ENCODE measurements at regions not wholly inside any gene's neighbourhood (a gene's known extent, or its start where the extent isn't known, plus 50 kb on each side); places are given as distances from the start of the nearest gene placed in this dataset.

DNA sequence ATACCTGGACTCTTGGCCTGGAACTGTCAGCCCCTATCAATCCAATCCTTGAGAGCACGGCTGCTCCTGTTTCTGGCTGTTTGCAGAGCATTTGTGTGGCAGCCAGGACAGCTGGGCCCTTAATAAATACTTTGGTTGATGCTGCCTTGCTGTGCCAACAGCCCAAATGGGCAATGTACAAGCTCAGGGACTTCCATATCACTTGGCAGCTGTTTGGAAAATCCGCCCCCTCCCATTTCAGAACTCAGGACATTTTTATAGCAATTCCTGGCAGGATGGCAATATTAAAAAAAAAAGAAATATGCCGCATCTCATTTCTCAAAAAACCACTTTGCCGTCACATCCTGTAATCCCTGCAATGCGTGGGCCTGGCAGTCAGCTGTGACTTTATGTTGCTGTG is 218.9 kb downstream of the HS3ST1 start:
- TF ChIP-seq, protein P1, sequence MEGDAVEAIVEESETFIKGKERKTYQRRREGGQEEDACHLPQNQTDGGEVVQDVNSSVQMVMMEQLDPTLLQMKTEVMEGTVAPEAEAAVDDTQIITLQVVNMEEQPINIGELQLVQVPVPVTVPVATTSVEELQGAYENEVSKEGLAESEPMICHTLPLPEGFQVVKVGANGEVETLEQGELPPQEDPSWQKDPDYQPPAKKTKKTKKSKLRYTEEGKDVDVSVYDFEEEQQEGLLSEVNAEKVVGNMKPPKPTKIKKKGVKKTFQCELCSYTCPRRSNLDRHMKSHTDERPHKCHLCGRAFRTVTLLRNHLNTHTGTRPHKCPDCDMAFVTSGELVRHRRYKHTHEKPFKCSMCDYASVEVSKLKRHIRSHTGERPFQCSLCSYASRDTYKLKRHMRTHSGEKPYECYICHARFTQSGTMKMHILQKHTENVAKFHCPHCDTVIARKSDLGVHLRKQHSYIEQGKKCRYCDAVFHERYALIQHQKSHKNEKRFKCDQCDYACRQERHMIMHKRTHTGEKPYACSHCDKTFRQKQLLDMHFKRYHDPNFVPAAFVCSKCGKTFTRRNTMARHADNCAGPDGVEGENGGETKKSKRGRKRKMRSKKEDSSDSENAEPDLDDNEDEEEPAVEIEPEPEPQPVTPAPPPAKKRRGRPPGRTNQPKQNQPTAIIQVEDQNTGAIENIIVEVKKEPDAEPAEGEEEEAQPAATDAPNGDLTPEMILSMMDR (conservative IDR thresholded peaks at IDR 0.05), result no peak
- no peak overlapping the region for H3K27ac ChIP-seq

DNA sequence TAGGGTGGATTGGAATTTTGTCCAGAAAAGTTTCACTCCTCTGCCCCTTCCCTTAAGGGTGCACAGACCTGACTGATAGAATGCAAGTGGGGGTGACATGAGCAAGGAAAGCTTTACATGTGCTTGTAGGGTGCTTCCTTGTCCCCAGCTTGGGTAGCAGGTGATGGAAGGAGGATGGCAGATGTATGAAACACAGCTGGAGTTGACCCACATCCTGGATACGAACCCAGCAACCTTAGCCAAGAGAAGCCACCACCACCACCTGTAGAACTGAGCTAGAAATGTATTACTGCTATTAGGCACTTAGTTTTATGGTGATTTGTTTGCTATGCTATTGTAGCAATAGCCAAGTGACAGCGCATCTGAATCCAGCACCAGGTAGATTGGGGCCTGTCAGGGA is 227.4 kb downstream of the HS3ST1 start:
- TF ChIP-seq, protein P1 (conservative IDR thresholded peaks at IDR 0.05), result no peak
- no peak overlapping the region for H3K27ac ChIP-seq

DNA sequence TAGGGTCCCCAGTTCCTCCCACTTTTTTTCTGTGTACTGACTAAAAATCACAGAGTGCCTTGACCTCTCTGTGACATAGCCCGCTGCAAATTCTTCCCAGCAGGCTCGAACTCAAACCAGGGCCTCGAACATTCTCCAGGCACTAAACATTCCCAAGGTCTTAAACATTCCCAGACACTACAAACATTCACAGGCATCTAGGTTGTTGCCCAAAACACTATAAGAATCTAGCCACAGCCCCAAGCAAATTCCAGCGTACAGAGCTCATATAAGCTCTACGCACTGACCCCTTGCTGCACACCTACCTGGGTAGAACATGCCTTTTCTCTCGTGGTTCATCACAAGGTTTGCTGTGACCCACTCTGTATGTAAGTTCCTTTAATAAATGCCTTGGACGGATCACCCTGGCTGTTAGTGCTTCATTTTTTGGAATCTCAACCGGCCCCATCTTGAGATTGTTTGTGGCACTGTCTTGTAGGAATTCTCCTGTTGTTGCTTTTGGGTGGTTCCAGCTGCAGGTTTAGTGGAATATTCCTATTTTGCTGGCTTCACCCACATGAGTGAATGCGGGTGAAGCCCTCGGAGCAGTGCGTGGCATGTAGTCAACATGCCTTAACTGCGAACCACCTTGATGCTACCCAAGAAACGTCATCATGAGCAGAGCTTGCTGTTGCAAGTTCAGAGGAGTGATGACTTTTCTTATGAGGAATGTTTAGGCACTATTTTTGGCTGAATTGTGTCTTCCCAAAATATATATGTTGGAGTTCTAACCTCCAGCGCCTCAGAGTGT is 230.0 kb downstream of the HS3ST1 start:
- TF ChIP-seq, protein P1 (conservative IDR thresholded peaks at IDR 0.05), result no peak
- H3K27ac ChIP-seq, result no peak overlapping the region

DNA sequence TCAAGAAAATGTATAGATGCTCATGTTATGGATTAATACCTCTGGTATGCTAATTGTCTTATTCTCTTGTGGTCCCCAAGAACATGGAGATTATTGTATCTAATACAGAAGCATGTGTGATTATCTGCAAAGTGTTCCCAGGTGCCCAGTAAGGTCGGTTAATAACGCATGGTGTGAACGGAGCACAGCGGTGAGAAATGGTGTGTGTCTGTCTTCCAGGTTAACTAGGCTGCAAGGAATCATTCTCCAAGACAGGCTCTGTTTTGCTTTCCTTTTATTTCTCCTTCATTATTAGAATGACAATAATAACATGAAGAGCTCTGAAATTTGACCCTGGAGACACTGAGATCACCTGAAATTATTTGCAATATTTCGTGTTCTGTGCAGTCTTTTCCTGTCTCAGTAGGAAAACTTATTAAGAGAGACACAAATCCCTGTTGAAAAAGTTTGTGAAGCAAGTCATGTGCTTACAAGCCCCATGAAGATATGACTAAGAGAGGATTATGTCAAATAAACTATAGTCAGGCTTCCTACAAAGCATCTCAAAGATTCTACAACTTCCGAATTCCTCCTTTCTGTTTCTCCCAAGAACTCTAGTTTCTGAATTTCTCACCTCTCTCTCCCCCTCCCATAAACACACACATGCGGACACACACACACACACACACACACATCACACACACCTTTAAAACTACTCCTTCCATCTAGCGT is 230.9 kb downstream of the HS3ST1 start:
- no peak overlapping the region for H3K27ac ChIP-seq

DNA sequence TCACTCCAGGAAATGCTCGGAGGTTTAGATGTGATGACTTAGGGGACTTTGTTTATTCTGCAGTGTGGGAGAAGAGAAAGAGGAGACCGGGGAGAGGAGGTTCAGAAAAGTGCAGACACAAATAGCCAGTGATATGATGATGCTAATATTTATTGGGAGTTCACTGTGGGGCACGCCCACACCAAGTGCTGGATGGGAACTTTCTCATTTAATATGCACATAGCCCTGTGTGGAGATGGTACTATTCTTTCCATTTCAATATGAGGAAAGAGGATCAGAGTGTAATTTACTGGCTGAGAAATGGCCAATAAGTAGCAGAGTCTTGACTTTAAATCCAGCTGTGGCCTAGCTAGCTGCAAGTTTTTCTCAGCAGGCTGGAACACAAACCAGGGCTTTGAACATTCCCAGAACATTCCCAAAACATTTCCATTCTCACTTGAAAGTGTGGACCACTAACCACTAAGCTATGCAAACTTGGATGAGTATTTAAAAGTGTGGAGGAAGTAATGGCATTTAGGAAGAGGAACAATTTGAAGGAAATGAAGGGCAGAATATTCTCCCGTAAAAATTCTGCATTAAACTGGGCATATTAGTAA is 231.7 kb downstream of the HS3ST1 start:
- TF ChIP-seq, protein P1 (conservative IDR thresholded peaks at IDR 0.05), result no peak

More for the DNA sequence above, 230.9 kb downstream of the HS3ST1 start:
- TF ChIP-seq, protein P1 (conservative IDR thresholded peaks at IDR 0.05), result no peak

DNA sequence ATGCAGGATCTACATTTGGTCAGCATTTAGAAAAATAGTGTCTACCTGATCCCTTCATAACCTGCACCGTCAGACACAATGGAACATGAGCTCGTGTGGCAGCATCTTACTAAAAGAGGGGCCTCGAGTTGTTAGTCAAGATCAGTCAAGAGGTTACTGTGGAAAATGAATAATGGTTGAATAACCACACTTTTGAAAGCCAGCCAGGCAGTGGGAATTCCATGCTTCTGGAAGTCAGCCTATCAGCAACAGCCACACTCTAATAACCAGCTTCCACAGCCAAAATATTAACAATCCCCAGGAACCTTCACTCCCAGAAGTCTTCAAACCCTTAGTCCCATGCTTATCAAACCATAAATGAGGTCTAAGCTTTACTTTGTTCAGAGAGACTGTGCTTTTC is 234.3 kb downstream of the HS3ST1 start:
- H3K27ac ChIP-seq, result no peak overlapping the region
- TF ChIP-seq, protein P1 (conservative IDR thresholded peaks at IDR 0.05), result no peak

More for the DNA sequence above, 231.7 kb downstream of the HS3ST1 start:
- no peak overlapping the region for H3K27ac ChIP-seq

DNA sequence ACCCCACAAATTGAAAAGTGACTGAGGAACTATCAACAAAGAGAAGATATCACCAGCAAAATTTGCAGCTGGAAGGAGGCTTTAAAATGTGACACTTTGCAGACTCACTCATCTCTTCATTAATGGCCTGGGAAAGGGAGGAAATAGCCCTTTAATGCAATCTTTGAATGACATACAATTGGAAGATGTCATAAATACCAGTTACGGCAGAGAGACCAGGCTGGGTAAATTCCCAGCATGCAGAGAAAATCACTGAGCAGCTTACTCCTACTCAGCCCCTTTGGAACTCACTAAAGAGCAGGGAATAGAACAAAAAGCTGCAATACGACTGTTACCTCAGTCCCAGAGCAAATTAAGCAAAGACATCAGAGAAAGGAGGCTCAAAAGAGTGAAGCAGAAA is 238.9 kb downstream of the HS3ST1 start:
- TF ChIP-seq, protein P1 (conservative IDR thresholded peaks at IDR 0.05), result no peak

More for the DNA sequence above, 238.9 kb downstream of the HS3ST1 start:
- no peak overlapping the region for H3K27ac ChIP-seq
